NCI-H2029 treated with DMSO at 0.1 percent for 48 hours (cell line): ENCODE measurements at regions not wholly inside any gene's neighbourhood (a gene's known extent, or its start where the extent isn't known, plus 50 kb on each side); places are given as distances from the start of the nearest gene placed in this dataset.

Experiments
- DNase-seq: peaks from one replicate; lab custom pipeline; 2025; lab: John Stamatoyannopoulos, UW

- DNase-seq = no peak
Measured at GRCh38 chr16:5541356-5541755, 443.8 kb upstream of the EEF2KMT start.

GRCh38 chr16:5537347-5537746 lies 439.8 kb upstream of the EEF2KMT start:
- DNase-seq = no peak

GRCh38 chr16:5533321-5533888 lies 435.8 kb upstream of the EEF2KMT start:
- DNase-seq = no peak

GRCh38 chr16:5527817-5528216 lies 430.2 kb upstream of the EEF2KMT start:
- no peak for DNase-seq

- DNase-seq = peak; percentile 30
Measured at GRCh38 chr16:5526826-5527225, 429.2 kb upstream of the EEF2KMT start.

GRCh38 chr16:5523829-5524228 lies 426.2 kb upstream of the EEF2KMT start:
- DNase-seq = no peak

GRCh38 chr16:5516115-5516514 lies 418.5 kb upstream of the EEF2KMT start:
- no peak for DNase-seq

- no peak for DNase-seq
Measured at GRCh38 chr16:5512014-5512413, 414.4 kb upstream of the EEF2KMT start.

- DNase-seq = no peak
Measured at GRCh38 chr16:5510819-5511370, 413.3 kb upstream of the EEF2KMT start.

GRCh38 chr16:5509794-5510193 lies 412.2 kb upstream of the EEF2KMT start:
- peak; percentile 62 for DNase-seq

GRCh38 chr16:5509336-5509735 lies 411.7 kb upstream of the EEF2KMT start:
- DNase-seq = no peak

GRCh38 chr16:5508371-5508770 lies 410.8 kb upstream of the EEF2KMT start:
- no peak for DNase-seq

GRCh38 chr16:5506021-5506420 lies 408.4 kb upstream of the EEF2KMT start:
- DNase-seq = no peak

- no peak for DNase-seq
Measured at GRCh38 chr16:5505091-5505887, 407.7 kb upstream of the EEF2KMT start.

GRCh38 chr16:5504064-5504781 lies 406.6 kb upstream of the EEF2KMT start:
- DNase-seq = peak; percentile 74

- DNase-seq = no peak
Measured at GRCh38 chr16:5502944-5503343, 405.3 kb upstream of the EEF2KMT start.

- peak; percentile 14 for DNase-seq
Measured at GRCh38 chr16:5502467-5502869, 404.9 kb upstream of the EEF2KMT start.

- DNase-seq = no peak
Measured at GRCh38 chr16:5500526-5500925, 402.9 kb upstream of the EEF2KMT start.

GRCh38 chr16:5498562-5498961 lies 401.0 kb upstream of the EEF2KMT start:
- no peak for DNase-seq

- no peak for DNase-seq
Measured at GRCh38 chr16:5496013-5496412, 398.4 kb upstream of the EEF2KMT start.

GRCh38 chr16:5490499-5490898 lies 392.9 kb upstream of the EEF2KMT start:
- peak; percentile 35 for DNase-seq

- DNase-seq = no peak
Measured at GRCh38 chr16:5488581-5488980, 391.0 kb upstream of the EEF2KMT start.

GRCh38 chr16:5487728-5488127 lies 390.1 kb upstream of the EEF2KMT start:
- DNase-seq = no peak
